Endothelial cell (in vitro differentiated cells): ENCODE measurements at regions not wholly inside any gene's neighbourhood (a gene's known extent, or its start where the extent isn't known, plus 50 kb on each side); places are given as distances from the start of the nearest gene placed in this dataset.

Experiments
- DNase-seq: peaks from one replicate; pipeline ENCODE4 v3.0.0; 2021; ENCODE audit warnings: low spot score
- H3K27ac Mint-ChIP-seq: one replicate; pipeline ENCODE4 v1.8.0; 2021; ENCODE audit warnings: mixed read lengths, inconsistent platforms; ENCODE audit not compliant: unreplicated experiment
- H3K27me3 Mint-ChIP-seq: one replicate; pipeline ENCODE4 v1.8.0; 2021; ENCODE audit warnings: mild to moderate bottlenecking, moderate library complexity, mixed read lengths, inconsistent platforms; ENCODE audit not compliant: unreplicated experiment
- H3K36me3 Mint-ChIP-seq: one replicate; pipeline ENCODE4 v1.8.0; 2021; ENCODE audit warnings: mild to moderate bottlenecking, low read depth, mixed read lengths, inconsistent platforms; ENCODE audit not compliant: unreplicated experiment
- H3K4me1 Mint-ChIP-seq: one replicate; pipeline ENCODE4 v1.8.0; 2021; ENCODE audit warnings: mild to moderate bottlenecking, mixed read lengths, inconsistent platforms; ENCODE audit not compliant: unreplicated experiment
- H3K4me3 Mint-ChIP-seq: one replicate; pipeline ENCODE4 v1.8.0; 2021; ENCODE audit warnings: mild to moderate bottlenecking, mixed read lengths, inconsistent platforms; ENCODE audit not compliant: unreplicated experiment
- H3K9me3 Mint-ChIP-seq: one replicate; pipeline ENCODE4 v1.8.0; 2021; ENCODE audit warnings: mixed read lengths, inconsistent platforms; ENCODE audit not compliant: unreplicated experiment
- CTCF ChIP-seq: fragments of 200-600 bp; sonication (generic); IDR thresholded peaks from one replicate; pipeline ENCODE4 v1.5.0; 2021; ENCODE audit warnings: antibody characterized with exemption; ENCODE audit not compliant: unreplicated experiment

- Mint-ChIP-seq H3K4me3 (no peak overlapping the region), H3K27me3 (no peaks in the 10 kb centered on the region), H3K27ac (no peak overlapping the region), H3K9me3 (no peaks in the 10 kb centered on the region), H3K36me3 (no peaks in the 10 kb centered on the region), H3K4me1 (no peaks in the 10 kb centered on the region)
- TF ChIP-seq CTCF = no peak
- DNase-seq = no peak
These were observed 82.7 kb upstream of the SLC35G4 start for GRCh38 chr18:11526675-11527074.

- Mint-ChIP-seq H3K27ac (no peak overlapping the region), H3K9me3 (no peaks in the 10 kb centered on the region), H3K4me3 (no peak overlapping the region), H3K36me3 (no peaks in the 10 kb centered on the region), H3K27me3 (no peaks in the 10 kb centered on the region), H3K4me1 (no peaks in the 10 kb centered on the region)
- no peak for TF ChIP-seq CTCF
- DNase-seq = no peak
These were observed 85.6 kb upstream of the SLC35G4 start for GRCh38 chr18:11523804-11524203.

GRCh38 chr18:11522992-11523391 is 86.4 kb upstream of the SLC35G4 start:
- no peak overlapping the region for H3K4me3 Mint-ChIP-seq
- no peak overlapping the region for H3K27ac Mint-ChIP-seq
- H3K36me3 Mint-ChIP-seq = no peaks in the 10 kb centered on the region
- DNase-seq = no peak
- no peaks in the 10 kb centered on the region for H3K27me3 Mint-ChIP-seq
- H3K4me1 Mint-ChIP-seq = no peaks in the 10 kb centered on the region
- H3K9me3 Mint-ChIP-seq = no peaks in the 10 kb centered on the region
- no peak for TF ChIP-seq CTCF

- H3K36me3 Mint-ChIP-seq = no peaks in the 10 kb centered on the region
- no peak for DNase-seq
- H3K9me3 Mint-ChIP-seq = no peaks in the 10 kb centered on the region
- no peak overlapping the region for H3K4me3 Mint-ChIP-seq
- no peaks in the 10 kb centered on the region for H3K27me3 Mint-ChIP-seq
- H3K4me1 Mint-ChIP-seq = no peaks in the 10 kb centered on the region
- H3K27ac Mint-ChIP-seq = no peak overlapping the region
- no peak for TF ChIP-seq CTCF
These were observed 87.5 kb upstream of the SLC35G4 start for GRCh38 chr18:11521853-11522252.

GRCh38 chr18:11520536-11520935 is 88.9 kb upstream of the SLC35G4 start:
- H3K27me3 Mint-ChIP-seq = no peaks in the 10 kb centered on the region
- DNase-seq = no peak
- no peak for TF ChIP-seq CTCF
- H3K4me3 Mint-ChIP-seq = no peak overlapping the region
- H3K4me1 Mint-ChIP-seq = no peaks in the 10 kb centered on the region
- no peaks in the 10 kb centered on the region for H3K9me3 Mint-ChIP-seq
- H3K36me3 Mint-ChIP-seq = no peaks in the 10 kb centered on the region
- H3K27ac Mint-ChIP-seq = no peak overlapping the region
